GM18499 (cell line): ENCODE measurements at regions not wholly inside any gene's neighbourhood (a gene's known extent, or its start where the extent isn't known, plus 50 kb on each side); places are given as distances from the start of the nearest gene placed in this dataset.

Experiments used
- ATAC-seq: cut with Tn5 transposase; IDR thresholded peaks from one replicate; pipeline ENCODE4 v1.9.1; 2021; ENCODE audit warnings: moderate number of reproducible peaks; ENCODE audit not compliant: insufficient read depth, unreplicated experiment

- ATAC-seq, result no peak
Observed at GRCh38 chrX:39667736-39668482, 429.8 kb downstream of the BCOR start.

- no peak for ATAC-seq
Observed at GRCh38 chrX:39669668-39670067, 428.1 kb downstream of the BCOR start.

- no peak for ATAC-seq
Observed at GRCh38 chrX:39670281-39670680, 427.5 kb downstream of the BCOR start.

GRCh38 chrX:39672405-39672804, 425.4 kb downstream of the BCOR start:
- no peak for ATAC-seq

- ATAC-seq, result no peak
Observed at GRCh38 chrX:39674490-39675161, 423.1 kb downstream of the BCOR start.

- ATAC-seq, result no peak
Observed at GRCh38 chrX:39675162-39675553, 422.6 kb downstream of the BCOR start.

GRCh38 chrX:39675619-39676018, 422.1 kb downstream of the BCOR start:
- no peak for ATAC-seq

- ATAC-seq, result no peak
Observed at GRCh38 chrX:39676434-39676833, 421.3 kb downstream of the BCOR start.

- ATAC-seq, result no peak
Observed at GRCh38 chrX:39677585-39677977, 420.2 kb downstream of the BCOR start.

GRCh38 chrX:39677978-39678791, 419.6 kb downstream of the BCOR start:
- no peak for ATAC-seq

- no peak for ATAC-seq
Observed at GRCh38 chrX:39678914-39679313, 418.8 kb downstream of the BCOR start.

GRCh38 chrX:39679497-39680157, 418.1 kb downstream of the BCOR start:
- no peak for ATAC-seq

- ATAC-seq, result no peak
Observed at GRCh38 chrX:39681885-39682284, 415.9 kb downstream of the BCOR start.

GRCh38 chrX:39682778-39683177, 415.0 kb downstream of the BCOR start:
- ATAC-seq, result no peak

GRCh38 chrX:39688219-39688575, 409.6 kb downstream of the BCOR start:
- no peak for ATAC-seq

GRCh38 chrX:39688576-39689375, 409.0 kb downstream of the BCOR start:
- ATAC-seq, result no peak

GRCh38 chrX:39689376-39690104, 408.2 kb downstream of the BCOR start:
- no peak for ATAC-seq

- no peak for ATAC-seq
Observed at GRCh38 chrX:39690541-39691415, 407.0 kb downstream of the BCOR start.
